Stomach (tissue), 8 donors: ENCODE measurements at regions not wholly inside any gene's neighbourhood (a gene's known extent, or its start where the extent isn't known, plus 50 kb on each side); places are given as distances from the start of the nearest gene placed in this dataset.

ENCODE experiments used
- DNase-seq, 2 donors: peaks; one replicate each; pipeline versions ENCODE4 v3.0.0 to v3.0.0-alpha.2; 2013 to 2019
- H3K27ac ChIP-seq, 5 donors: fragments of 200-600 bp in 4 of 5; sonication (generic) in 4 of 5; one replicate each; pipeline ENCODE4 v1.5.1; 2013 to 2019; ENCODE audit warnings: mild to moderate bottlenecking in 1 of 5, moderate library complexity in 1 of 5
- H3K27me3 ChIP-seq, 3 donors: fragments of 200-600 bp; sonication (generic); one replicate each; pipeline ENCODE4 v1.5.1; 2017 to 2019; ENCODE audit warnings: mixed run types in 1 of 3
- H3K36me3 ChIP-seq, 4 donors: fragments of 200-600 bp; sonication (generic); 1 replicate in 3 of 4; 2 replicates in 1 of 4; pipeline ENCODE4 v1.5.1; 2016 to 2019
- H3K4me1 ChIP-seq, 4 donors: fragments of 200-600 bp; sonication (generic); one replicate each; pipeline ENCODE4 v1.5.1; 2016 to 2019
- H3K4me3 ChIP-seq, 4 donors: fragments of 200-600 bp; sonication (generic) in 3 of 4; one replicate each; pipeline ENCODE4 v1.5.1; 2016 to 2019; ENCODE audit warnings: mild to moderate bottlenecking in 1 of 4
- H3K9me3 ChIP-seq, 4 donors: fragments of 200-600 bp; sonication (generic); one replicate each; pipeline ENCODE4 v1.5.1; 2016 to 2019
- CTCF ChIP-seq, 7 experiments: fragments of 450-650 bp in 4 of 7; fragments of 200-600 bp in 3 of 7; sonication (generic) in 3 of 7; IDR thresholded peaks; one replicate each; pipeline ENCODE4 v1.5.1; 2016 to 2019; ENCODE audit warnings: antibody characterized with exemption in 7 of 7, control low read depth in 2 of 7, mild to moderate bottlenecking in 1 of 7
- EP300 ChIP-seq: sonication (generic); formaldehyde crosslinking; IDR thresholded peaks from one replicate; pipeline ENCODE4 v1.6.1; 2017; ENCODE audit warnings: antibody characterized with exemption
- POLR2A ChIP-seq, 4 donors: fragments of 450-650 bp; IDR thresholded peaks; one replicate each; pipeline ENCODE4 v1.6.1; 2016; ENCODE audit warnings: antibody characterized with exemption in 4 of 4, control low read depth in 2 of 4, mild to moderate bottlenecking in 1 of 4, moderate library complexity in 1 of 4
- POLR2AphosphoS5 ChIP-seq, 3 donors: sonication (generic); formaldehyde crosslinking; IDR thresholded peaks; one replicate each; pipeline ENCODE4 v1.6.1; 2016; ENCODE audit warnings: antibody characterized with exemption in 3 of 3
- WGBS, 5 donors: extraction: QIAGEN DNeasy Blood & Tissue Kit in 3 of 5; methylation state at CpG; one replicate each; pipeline versions ENCODE4 v1.1.5 to v1.1.7; 2013 to 2018; 5-methylcytosine and 5-hydroxymethylcytosine counted together
- intact Hi-C: fragments of 100-400 bp; cut with DNase I; formaldehyde crosslinking; loops from one replicate; pipeline ENCODE4 v1.15.1; 2023; ENCODE audit warnings: low total_unique reads
- donor health status: healthy with polysubstance abuse.
- donor health status: Bipolar disorder and iron deficiency.
- donor health status: healthy.

- Histone ChIP-seq H3K4me1 (no peaks in the 10 kb centered on the region), H3K27me3 (peaks cover 0 to 8% (median 0%) of the 10 kb centered on the region in 3 donors), H3K9me3 (no peaks in the 10 kb centered on the region), H3K36me3 (no peaks in the 10 kb centered on the region), H3K4me3 (no peak overlapping the region), H3K27ac (no peak overlapping the region)
- no peak for DNase-seq
- 82 to 88% (median 86%) methylated on average over 3 of the region's 3 CpGs for WGBS, 5 donors
- TF ChIP-seq POLR2AphosphoS5 (IDR thresholded peaks at IDR 0.05) (no peak), POLR2A (IDR thresholded peaks at IDR 0.05) (no peak)
- intact Hi-C loops: no loop called here
Measured at GRCh38 chr16:74045513-74045912, 251.1 kb upstream of the PSMD7 start.

GRCh38 chr16:74035816-74036215, 260.8 kb upstream of the PSMD7 start:
- Histone ChIP-seq H3K36me3 (no peaks in the 10 kb centered on the region), H3K4me1 (no peaks in the 10 kb centered on the region), H3K9me3 (no peaks in the 10 kb centered on the region), H3K4me3 (no peak overlapping the region), H3K27ac (no peak overlapping the region), H3K27me3 (peaks cover 0 to 17% (median 0%) of the 10 kb centered on the region in 3 donors)
- peak in 1 of 2 donors; percentile 49 for DNase-seq
- intact Hi-C loops: no loop called here
- TF ChIP-seq CTCF (IDR thresholded peaks at IDR 0.05) (no peak), EP300 (no peak), POLR2A (IDR thresholded peaks at IDR 0.05) (no peak), POLR2AphosphoS5 (IDR thresholded peaks at IDR 0.05) (no peak)
- WGBS, 5 donors: 0 to 17% (median 6%) methylated on average over 1 of the region's 1 CpG

GRCh38 chr16:74034862-74035261, 261.8 kb upstream of the PSMD7 start:
- 8 to 17% (median 12%) methylated on average over 4 of the region's 4 CpGs for WGBS, 5 donors

GRCh38 chr16:74034200-74034599, 262.4 kb upstream of the PSMD7 start:
- H3K27me3 ChIP-seq: peaks cover 0 to 17% (median 0%) of the 10 kb centered on the region in 3 donors
- no peak overlapping the region for H3K4me3 ChIP-seq
- no peaks in the 10 kb centered on the region for H3K36me3 ChIP-seq
- H3K9me3 ChIP-seq: no peaks in the 10 kb centered on the region
- H3K4me1 ChIP-seq: no peaks in the 10 kb centered on the region
- no peak for DNase-seq
- WGBS, 5 donors: 50 to 65% (median 56%) methylated on average over 9 of the region's 9 CpGs
- intact Hi-C loops: no loop called here
- no peak for TF ChIP-seq POLR2A (IDR thresholded peaks at IDR 0.05)
- no peak for TF ChIP-seq CTCF (IDR thresholded peaks at IDR 0.05)
- TF ChIP-seq EP300: no peak
- TF ChIP-seq POLR2AphosphoS5 (IDR thresholded peaks at IDR 0.05): no peak
- H3K27ac ChIP-seq: no peak overlapping the region

More at GRCh38 chr16:74034862-74035261, 261.8 kb upstream of the PSMD7 start:
- Histone ChIP-seq H3K4me1 (no peaks in the 10 kb centered on the region), H3K4me3 (no peak overlapping the region), H3K9me3 (no peaks in the 10 kb centered on the region), H3K36me3 (no peaks in the 10 kb centered on the region), H3K27me3 (peaks cover 0 to 17% (median 0%) of the 10 kb centered on the region in 3 donors), H3K27ac (no peak overlapping the region)
- no peak for TF ChIP-seq POLR2A (IDR thresholded peaks at IDR 0.05)
- peak in 1 of 7 experiments; percentile 27 for TF ChIP-seq CTCF (IDR thresholded peaks at IDR 0.05)
- peak in 1 of 2 donors; percentile 68 for DNase-seq
- intact Hi-C loops: no loop called here

- Histone ChIP-seq H3K4me1 (no peaks in the 10 kb centered on the region), H3K27me3 (peaks cover 0 to 17% (median 0%) of the 10 kb centered on the region in 3 donors), H3K4me3 (no peak overlapping the region), H3K36me3 (no peaks in the 10 kb centered on the region), H3K27ac (no peak overlapping the region), H3K9me3 (no peaks in the 10 kb centered on the region)
- WGBS, 5 donors: 65 to 79% (median 73%) methylated on average over 9 of the region's 9 CpGs
- TF ChIP-seq EP300: no peak
- no peak for TF ChIP-seq POLR2AphosphoS5 (IDR thresholded peaks at IDR 0.05)
- TF ChIP-seq CTCF (IDR thresholded peaks at IDR 0.05): no peak
- TF ChIP-seq POLR2A (IDR thresholded peaks at IDR 0.05): no peak
- DNase-seq: no peak
- intact Hi-C loops: no loop called here
Measured at GRCh38 chr16:74033441-74033995, 263.1 kb upstream of the PSMD7 start.
